GM18873 (cell line): ENCODE measurements at regions not wholly inside any gene's neighbourhood (a gene's known extent, or its start where the extent isn't known, plus 50 kb on each side); places are given as distances from the start of the nearest gene placed in this dataset.

Source experiments
- ATAC-seq: cut with Tn5 transposase; IDR thresholded peaks from one replicate; pipeline ENCODE4 v1.9.1; 2021; ENCODE audit warnings: mild to moderate bottlenecking, moderate library complexity, moderate number of reproducible peaks; ENCODE audit not compliant: unreplicated experiment, low FRiP score

DNA sequence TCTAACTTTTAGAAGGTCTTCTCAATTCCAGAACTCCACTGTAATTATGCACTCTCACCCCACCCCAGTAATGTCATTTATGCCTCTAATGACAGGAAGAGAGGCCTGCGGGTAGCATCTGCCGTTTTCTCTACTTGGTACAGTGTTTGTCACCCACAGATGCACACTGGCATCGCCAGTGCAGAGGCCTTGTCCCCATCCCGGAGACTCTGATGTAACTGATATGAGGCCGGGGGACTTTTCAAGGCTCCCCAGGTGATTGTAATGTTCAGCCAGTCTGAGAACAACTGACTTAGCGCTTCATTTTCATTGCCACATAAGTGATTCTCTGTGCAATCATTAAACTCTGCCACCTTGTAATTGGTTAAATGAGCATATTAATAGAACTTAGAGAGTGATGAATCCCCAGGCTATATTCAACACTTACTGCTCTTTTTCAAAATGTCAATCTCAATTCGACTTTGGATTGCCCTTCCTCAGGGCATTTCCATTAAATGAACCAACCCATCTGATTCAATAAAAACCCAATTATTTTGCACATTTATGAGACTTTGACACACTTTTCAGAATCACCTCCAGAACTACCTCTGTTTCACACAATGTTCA lies 113.2 kb downstream of the HERPUD2 start:
- no peak for ATAC-seq

DNA sequence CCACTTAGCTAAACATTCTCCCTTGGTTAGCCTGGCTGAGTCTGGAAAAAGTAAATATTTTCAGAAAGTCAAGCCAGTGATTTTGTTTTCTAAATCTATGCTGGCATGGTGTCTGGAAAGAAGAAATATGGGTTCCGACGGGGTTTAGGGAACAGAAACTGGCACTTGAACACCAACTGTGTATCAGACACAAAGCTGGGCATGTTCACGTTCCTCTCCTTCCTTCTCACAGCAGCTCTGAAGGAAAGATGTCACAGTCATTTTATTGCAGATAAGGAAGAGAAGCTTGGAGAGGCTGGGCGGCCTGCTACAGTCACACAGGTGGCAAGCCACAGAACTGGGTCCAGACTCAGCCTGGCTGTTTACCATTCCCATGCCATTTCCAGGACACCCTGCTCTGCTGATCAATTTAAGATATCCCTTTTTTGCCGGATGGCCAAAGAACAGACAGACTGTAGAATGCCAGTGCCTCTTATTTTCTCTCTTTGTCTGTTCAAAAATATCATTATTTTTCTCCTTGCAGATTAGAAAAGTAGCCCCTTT lies 118.8 kb downstream of the HERPUD2 start:
- ATAC-seq: no peak

DNA sequence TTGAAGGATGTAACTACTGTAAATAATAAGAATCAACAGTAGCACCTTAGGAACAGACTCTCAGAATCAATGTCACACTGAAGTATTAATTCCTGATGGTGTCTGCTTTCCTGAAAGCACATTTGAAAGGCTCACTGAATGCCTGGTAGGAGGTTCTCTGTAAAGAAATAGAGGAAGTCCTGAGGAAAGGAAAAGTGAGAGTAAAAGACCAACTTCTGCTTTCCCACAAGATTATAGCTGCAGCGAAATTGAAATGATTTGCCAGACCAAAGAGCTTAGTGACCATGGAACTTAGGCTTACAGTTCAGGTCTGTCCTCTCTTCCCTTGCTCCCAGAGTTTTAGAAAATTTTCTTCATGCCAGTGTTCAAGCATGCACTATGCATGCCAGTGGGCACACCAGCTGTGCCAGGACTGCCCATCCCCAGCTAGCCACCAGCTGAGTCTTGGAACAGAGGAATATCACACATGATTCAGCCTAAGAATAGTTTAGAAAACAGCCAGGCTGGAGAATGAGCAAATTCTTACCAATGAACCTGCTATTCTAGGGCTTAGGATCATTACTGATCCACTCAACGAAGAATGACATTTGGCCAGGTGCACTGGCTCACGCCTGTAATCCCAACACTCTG lies 123.2 kb downstream of the HERPUD2 start:
- no peak for ATAC-seq

DNA sequence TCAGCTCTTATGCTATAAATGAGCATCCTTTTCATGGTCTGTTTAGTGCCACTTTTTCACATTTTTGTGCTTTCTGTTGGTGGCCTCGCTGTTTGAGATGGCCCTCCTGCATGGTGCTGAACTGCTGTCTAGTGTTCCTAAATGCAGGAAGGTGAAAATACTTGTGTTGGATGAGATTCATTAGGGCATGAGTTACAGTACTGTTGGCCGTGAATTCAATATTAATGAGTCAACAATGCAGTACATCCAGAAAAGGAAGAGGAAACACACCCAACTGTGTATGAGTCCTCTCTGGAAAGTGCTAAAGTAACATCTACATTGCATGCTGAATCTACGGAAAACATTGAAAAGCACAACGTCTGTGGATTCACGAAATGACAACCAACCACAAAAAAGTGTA lies 124.0 kb downstream of the HERPUD2 start:
- ATAC-seq: no peak

DNA sequence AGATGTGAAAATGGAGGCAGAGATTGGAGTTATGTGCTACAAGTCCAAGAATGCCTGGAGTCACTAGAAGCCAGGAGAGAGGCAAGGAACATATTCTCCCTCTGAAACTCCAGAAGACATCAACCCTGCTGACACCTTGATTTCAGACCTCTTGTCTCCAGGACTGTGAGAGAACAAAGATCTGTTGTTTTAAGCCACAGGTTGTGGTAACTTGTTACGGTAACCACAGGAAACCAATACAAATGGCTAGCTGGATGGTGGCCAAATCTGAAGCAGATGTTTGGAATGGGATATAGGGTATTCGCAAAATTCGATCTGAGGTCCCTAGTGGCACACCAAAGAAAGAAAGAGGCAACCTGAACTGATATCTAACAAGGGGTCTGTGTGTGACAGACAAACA lies 129.0 kb downstream of the HERPUD2 start:
- no peak for ATAC-seq

GRCh38 chr7:35558841-35559240 lies 136.1 kb downstream of the HERPUD2 start:
- ATAC-seq: no peak

DNA sequence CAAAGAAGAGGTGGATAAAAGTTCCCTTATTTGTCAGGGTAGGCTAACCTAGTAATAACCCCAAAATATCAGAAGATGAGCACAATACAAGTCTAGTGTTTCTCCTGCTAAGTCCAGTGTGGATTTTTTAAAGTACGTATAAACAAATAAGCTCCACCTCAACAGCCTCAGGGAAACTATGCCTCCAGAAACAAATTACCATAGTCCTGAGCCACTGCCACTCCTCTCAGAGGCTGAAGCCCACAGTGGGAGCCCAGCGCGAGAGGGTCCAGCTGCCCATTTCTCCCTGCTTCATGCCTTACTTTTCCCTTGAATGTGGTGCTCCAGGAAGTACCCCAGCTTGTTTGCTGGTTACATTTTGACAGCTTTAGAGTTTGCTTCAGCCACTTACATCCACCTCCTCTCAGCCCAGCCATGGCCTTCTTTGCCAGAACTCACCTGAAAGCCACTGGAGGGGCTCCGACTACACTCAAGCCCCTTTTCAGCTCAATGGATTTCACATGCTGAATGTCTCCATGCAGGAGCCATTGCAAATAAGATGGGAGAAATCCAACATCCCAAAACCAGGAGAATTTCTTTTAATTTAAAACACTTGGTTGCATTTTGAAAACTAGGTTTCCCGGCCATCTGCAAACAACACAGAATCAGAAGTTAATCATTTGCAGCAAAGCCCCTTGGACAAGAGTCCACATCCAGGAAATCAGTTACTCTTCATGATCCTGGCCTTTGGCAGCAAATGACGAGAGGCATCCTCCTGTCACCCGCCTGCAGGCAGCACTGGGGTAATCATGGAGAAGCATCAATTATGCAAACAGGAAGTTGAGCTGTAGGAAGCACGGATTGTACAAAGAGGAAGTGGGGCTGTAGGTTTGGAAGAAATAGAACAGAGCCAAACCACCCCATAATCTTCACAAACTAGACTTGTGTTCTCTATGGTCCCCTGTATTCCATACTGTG lies 138.1 kb downstream of the HERPUD2 start:
- ATAC-seq: no peak

DNA sequence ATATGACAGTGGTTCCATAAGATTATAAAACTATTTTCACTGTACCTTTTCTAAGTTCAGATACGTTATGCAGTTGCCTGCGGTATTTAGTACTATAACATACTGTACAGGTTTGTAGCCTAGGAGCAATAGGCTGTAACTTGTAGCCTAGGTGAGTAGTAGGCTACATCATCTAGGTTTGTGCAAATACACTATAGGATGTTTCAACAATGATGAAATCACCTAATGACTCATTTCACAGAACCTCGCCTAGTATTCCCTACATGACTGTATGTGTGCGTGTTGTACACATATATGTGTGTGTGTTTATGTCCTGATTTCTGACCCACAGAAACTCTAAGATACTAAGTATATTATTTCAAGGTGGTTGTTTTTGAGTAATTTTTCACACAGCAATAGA lies 139.0 kb downstream of the HERPUD2 start:
- ATAC-seq: no peak

DNA sequence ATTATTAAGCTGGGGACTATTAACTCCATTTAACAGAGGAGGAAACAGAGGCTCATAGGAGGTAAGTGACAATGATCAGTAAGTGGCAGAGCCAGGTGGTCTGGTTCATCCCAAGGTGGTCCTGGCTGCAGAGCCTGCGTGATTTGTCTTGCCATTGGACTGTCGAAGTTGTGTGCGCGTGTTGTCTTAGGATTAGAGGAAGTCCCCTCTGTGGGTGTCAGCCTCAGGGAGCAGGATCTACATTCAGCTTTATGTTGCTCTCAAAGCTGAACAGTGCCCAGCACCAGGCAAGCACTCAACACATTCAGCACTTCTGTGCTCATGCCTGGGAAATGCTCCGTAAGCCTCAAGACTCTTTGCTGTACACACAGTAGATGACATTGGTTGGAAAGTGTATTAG lies 139.5 kb downstream of the HERPUD2 start:
- no peak for ATAC-seq

GRCh38 chr7:35553519-35553918 lies 141.4 kb downstream of the HERPUD2 start:
- no peak for ATAC-seq

GRCh38 chr7:35552691-35553090 lies 142.2 kb downstream of the HERPUD2 start:
- ATAC-seq: no peak

DNA sequence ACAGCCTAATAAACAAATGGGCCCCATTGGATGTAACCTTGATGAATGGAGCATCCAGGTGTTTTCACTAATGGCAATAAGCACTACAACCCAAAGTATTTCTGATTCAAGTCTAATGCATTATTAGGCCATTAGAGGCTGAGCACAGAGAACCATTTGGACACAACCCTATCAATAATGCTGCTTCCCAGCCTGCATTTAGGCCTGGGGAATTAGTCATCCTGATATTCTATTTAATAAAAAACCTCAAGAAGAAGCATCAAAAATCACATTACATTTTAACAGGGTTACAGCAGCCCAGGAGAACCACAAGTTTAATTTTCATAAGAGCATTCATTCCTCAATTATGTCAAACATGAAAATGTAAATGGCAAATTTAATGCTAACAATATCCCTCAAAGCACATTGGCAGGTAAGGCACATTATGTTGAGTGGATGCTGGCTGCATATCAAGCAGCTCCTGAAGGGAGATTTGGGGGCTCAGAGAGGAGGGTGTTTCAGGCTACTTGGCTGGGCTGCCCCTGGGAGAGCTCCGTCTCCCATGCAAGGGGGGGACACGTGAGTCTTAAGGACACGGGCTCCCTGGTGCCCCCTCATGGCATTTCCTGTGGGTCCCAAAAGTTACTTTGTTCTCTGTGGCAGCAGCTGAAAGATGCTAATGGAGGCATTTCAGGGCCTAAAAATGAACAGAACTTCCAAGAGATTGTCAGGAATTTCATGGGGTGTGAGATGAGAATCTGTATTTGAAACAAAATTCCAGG lies 143.4 kb downstream of the HERPUD2 start:
- ATAC-seq: no peak

DNA sequence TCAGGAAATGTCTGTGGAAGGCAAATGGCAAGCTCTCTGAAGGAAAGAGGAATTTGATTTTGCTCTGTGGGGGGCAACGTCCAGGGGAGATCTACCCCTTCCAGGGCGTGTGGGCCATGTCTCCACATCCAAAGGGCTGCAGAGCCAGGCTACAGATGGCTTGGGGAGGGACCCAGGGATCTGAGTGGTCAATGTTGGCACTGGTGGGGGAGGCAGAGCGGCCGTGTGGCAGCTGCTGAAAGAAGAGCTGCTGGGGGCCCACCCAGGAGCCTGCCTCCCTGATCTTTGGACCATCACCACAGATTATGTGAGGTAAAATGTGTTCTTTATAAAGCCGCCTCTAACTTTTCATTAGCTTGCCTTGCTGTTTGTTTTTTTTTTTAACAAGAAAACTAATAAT lies 144.1 kb downstream of the HERPUD2 start:
- no peak for ATAC-seq

- no peak for ATAC-seq
Observed at GRCh38 chr7:35549781-35550180, 145.2 kb downstream of the HERPUD2 start.

DNA sequence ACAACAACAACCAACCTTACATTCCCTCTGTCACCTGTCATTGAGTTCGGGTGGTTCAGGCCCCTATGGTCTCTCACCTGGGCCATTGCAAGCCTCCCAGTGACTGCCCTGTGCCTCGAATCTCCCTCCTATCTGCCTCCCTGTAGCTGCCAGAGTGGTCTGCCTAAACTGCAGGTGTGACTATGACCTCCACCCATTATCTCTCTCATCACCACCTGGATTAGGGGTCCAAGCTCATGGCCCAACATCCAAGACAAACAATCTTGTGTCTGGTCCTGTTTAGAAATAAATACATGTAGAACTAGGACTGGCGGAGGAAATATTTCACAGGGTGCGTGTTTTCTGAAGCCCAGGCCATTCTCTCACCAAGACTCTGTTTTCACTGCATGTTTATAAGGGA lies 146.6 kb downstream of the HERPUD2 start:
- no peak for ATAC-seq

DNA sequence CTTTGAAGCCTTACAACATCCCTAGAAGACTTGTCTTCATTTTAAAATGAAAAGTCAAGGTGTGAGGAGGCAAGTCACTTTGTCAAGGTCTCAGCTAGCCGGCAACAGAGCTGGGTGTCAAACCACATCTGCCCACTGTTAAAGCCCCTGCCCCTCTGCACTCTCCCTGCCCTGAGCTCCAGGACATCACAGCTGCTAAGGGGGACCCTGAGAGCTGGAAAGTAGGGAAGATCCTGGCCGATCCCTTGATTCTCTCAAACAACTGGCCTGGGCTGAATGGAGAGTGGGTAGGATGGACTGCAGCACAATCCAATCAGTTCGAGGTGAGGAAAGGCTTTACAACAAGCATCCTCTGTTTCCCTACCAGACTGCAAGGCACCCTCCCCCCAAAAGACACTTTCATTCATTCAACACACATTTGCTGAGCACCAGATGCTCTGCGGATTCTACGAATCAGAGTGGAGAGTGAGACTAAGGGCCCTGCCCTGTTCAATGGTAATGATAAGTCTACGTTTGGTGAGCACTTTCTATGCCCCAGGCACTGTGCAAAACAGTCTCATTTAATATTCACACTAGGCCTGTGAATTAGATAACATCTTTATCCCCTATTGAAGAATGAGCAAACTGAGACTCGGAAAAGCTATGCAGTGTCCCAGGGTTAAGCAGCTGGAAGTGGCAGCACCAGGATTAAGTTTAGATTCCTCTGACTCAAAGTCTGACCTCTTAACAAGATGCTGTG lies 148.1 kb downstream of the HERPUD2 start:
- ATAC-seq: no peak

DNA sequence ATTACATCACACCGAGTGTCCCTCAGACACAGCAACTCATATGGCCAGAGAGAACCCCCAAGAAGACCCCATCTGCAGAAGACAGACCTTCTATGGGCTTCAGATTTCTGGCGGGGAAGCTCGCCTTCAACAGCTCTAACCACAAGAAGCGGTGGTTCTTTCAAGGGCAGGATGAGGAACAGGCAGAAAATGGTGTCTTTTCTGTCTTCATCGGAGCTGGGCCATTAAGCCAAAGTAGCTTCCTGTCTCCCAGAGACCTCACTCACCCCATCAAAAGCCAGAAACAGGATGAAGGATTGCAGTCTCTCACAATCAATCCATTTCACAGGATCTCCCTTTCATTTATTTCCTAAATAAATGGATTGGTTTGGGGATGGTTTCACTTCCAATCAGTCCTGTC lies 149.1 kb downstream of the HERPUD2 start:
- ATAC-seq: no peak

- no peak for ATAC-seq
Observed at GRCh38 chr7:35544028-35544742, 150.8 kb downstream of the HERPUD2 start.
